ENCODE measurements at regions not wholly inside any gene's neighbourhood (a gene's known extent, or its start where the extent isn't known, plus 50 kb on each side); places are given as distances from the start of the nearest gene placed in this dataset.

GRCh38 chr3:148464246-148464645, 233.5 kb upstream of the AGTR1 start:
- intact Hi-C loops (cut with DNase I; ENCODE audit: low total_unique reads) = no loop called here
- Histone ChIP-seq H3K4me3 (no peak overlapping the region), H3K27ac (no peak overlapping the region)

GRCh38 chr3:148466143-148466542, 231.6 kb upstream of the AGTR1 start:
- no peaks in the 10 kb centered on the region for H3K4me1 ChIP-seq
- intact Hi-C loops (cut with DNase I; ENCODE audit: low total_unique reads) = no loop called here
- no peak overlapping the region for H3K27ac ChIP-seq
- H3K27me3 ChIP-seq (replicated peaks in 1 of 7) = no peaks in the 10 kb centered on the region
- 28 to 39% (median 33%) methylated on average over 2 of the region's 2 CpGs for WGBS, 5 donors
- no peaks in the 10 kb centered on the region for H3K9me3 ChIP-seq
- TF ChIP-seq POLR2A (IDR thresholded peaks at IDR 0.05) = no peak
- no peak for TF ChIP-seq CTCF (IDR thresholded peaks at IDR 0.05 in 8 of 11, conservative IDR thresholded peaks at IDR 0.05 in 3 of 11)
- no peak for TF ChIP-seq POLR2AphosphoS5 (IDR thresholded peaks at IDR 0.05)
- H3K4me3 ChIP-seq = no peak overlapping the region
- DNase-seq = no peak
- H3K36me3 ChIP-seq = no peaks in the 10 kb centered on the region

More at GRCh38 chr3:148464246-148464645, 233.5 kb upstream of the AGTR1 start:
- Histone ChIP-seq H3K9me3 (no peaks in the 10 kb centered on the region), H3K36me3 (no peaks in the 10 kb centered on the region), H3K4me1 (no peaks in the 10 kb centered on the region), H3K27me3 (replicated peaks in 1 of 7) (no peaks in the 10 kb centered on the region)
- DNase-seq = no peak
- TF ChIP-seq POLR2AphosphoS5 (IDR thresholded peaks at IDR 0.05) (no peak), POLR2A (IDR thresholded peaks at IDR 0.05) (no peak), CTCF (IDR thresholded peaks at IDR 0.05 in 8 of 11, conservative IDR thresholded peaks at IDR 0.05 in 3 of 11) (no peak)
- WGBS, 5 donors = 55 to 80% (median 63%) methylated on average over 2 of the region's 2 CpGs

GRCh38 chr3:148466980-148467740, 230.5 kb upstream of the AGTR1 start:
- Histone ChIP-seq H3K4me3 (no peak overlapping the region), H3K36me3 (no peaks in the 10 kb centered on the region), H3K27me3 (replicated peaks in 1 of 7) (no peaks in the 10 kb centered on the region), H3K4me1 (no peaks in the 10 kb centered on the region), H3K27ac (no peak overlapping the region), H3K9me3 (no peaks in the 10 kb centered on the region)
- intact Hi-C loops (cut with DNase I; ENCODE audit: low total_unique reads) = no loop called here
- TF ChIP-seq CTCF (IDR thresholded peaks at IDR 0.05 in 8 of 11, conservative IDR thresholded peaks at IDR 0.05 in 3 of 11) (no peak), POLR2A (IDR thresholded peaks at IDR 0.05) (no peak), POLR2AphosphoS5 (IDR thresholded peaks at IDR 0.05) (no peak)
- no peak for DNase-seq

GRCh38 chr3:148477375-148477774, 220.3 kb upstream of the AGTR1 start:
- Histone ChIP-seq H3K27ac (no peak overlapping the region), H3K4me1 (no peaks in the 10 kb centered on the region), H3K27me3 (replicated peaks in 1 of 7) (no peaks in the 10 kb centered on the region), H3K4me3 (no peak overlapping the region), H3K36me3 (no peaks in the 10 kb centered on the region), H3K9me3 (peaks cover 0 to 15% (median 4%) of the 10 kb centered on the region in 8 donors)
- no peak for DNase-seq
- WGBS, 5 donors = 83 to 94% (median 85%) methylated on average over 2 of the region's 2 CpGs
- intact Hi-C loops (cut with DNase I; ENCODE audit: low total_unique reads) = no loop called here
- TF ChIP-seq CTCF (IDR thresholded peaks at IDR 0.05 in 8 of 11, conservative IDR thresholded peaks at IDR 0.05 in 3 of 11) (no peak), POLR2A (IDR thresholded peaks at IDR 0.05) (no peak), POLR2AphosphoS5 (IDR thresholded peaks at IDR 0.05) (no peak)
